ENCODE measurements at regions not wholly inside any gene's neighbourhood (a gene's known extent, or its start where the extent isn't known, plus 50 kb on each side); places are given as distances from the start of the nearest gene placed in this dataset.
"Not testable (repeated sequence)": the region's sequence is repeated elsewhere in the genome, so short reads cannot be mapped to it uniquely, and the experiment has no call there.

GRCh38 chr5:36744773-36745589 is 131.6 kb upstream of the NIPBL start:
- Histone ChIP-seq H3K27me3 (no peaks in the 10 kb centered on the region), H3K4me3 (peak overlapping the region; percentile 52 to 83 (median 70)), H3K4me1 (peaks cover 0 to 4% of the 10 kb centered on the region in 2 donors), H3K9me3 (no peaks in the 10 kb centered on the region), H3K36me3 (no peaks in the 10 kb centered on the region), H3K27ac (peak overlapping the region; percentile 89 to 90)
- TF ChIP-seq POLR2AphosphoS5 (IDR thresholded peaks at IDR 0.05): peak in 2 of 3 donors; percentile 58 to 70
- no peak for TF ChIP-seq CTCF (IDR thresholded peaks at IDR 0.05)
- TF ChIP-seq POLR2A (IDR thresholded peaks at IDR 0.05): no peak
- intact Hi-C loops (cut with DNase I; ENCODE audit: low total_unique reads): no loop called here
- DNase-seq (ENCODE audit: low spot score in 2 of 2): peak; percentile 92 to 96

GRCh38 chr5:36747794-36748193 is 128.8 kb upstream of the NIPBL start:
- H3K4me1 ChIP-seq; H3K36me3 ChIP-seq; H3K4me3 ChIP-seq; H3K9me3 ChIP-seq; intact Hi-C loops (cut with DNase I; ENCODE audit: low total_unique reads); H3K27me3 ChIP-seq; H3K27ac ChIP-seq; DNase-seq (ENCODE audit: low spot score in 2 of 2): not testable (repeated sequence)

- H3K27ac ChIP-seq: no peak overlapping the region
- no peaks in the 10 kb centered on the region for H3K36me3 ChIP-seq
- TF ChIP-seq CTCF (IDR thresholded peaks at IDR 0.05): no peak
- TF ChIP-seq POLR2A (IDR thresholded peaks at IDR 0.05): no peak
- TF ChIP-seq POLR2AphosphoS5 (IDR thresholded peaks at IDR 0.05): no peak
- H3K4me1 ChIP-seq: no peaks in the 10 kb centered on the region
- no peaks in the 10 kb centered on the region for H3K27me3 ChIP-seq
- no peak for DNase-seq (ENCODE audit: low spot score in 2 of 2)
- intact Hi-C loops (cut with DNase I; ENCODE audit: low total_unique reads): no loop called here
- no peaks in the 10 kb centered on the region for H3K9me3 ChIP-seq
- H3K4me3 ChIP-seq: no peak overlapping the region
Measured at GRCh38 chr5:36751886-36752285, 124.7 kb upstream of the NIPBL start.

DNA sequence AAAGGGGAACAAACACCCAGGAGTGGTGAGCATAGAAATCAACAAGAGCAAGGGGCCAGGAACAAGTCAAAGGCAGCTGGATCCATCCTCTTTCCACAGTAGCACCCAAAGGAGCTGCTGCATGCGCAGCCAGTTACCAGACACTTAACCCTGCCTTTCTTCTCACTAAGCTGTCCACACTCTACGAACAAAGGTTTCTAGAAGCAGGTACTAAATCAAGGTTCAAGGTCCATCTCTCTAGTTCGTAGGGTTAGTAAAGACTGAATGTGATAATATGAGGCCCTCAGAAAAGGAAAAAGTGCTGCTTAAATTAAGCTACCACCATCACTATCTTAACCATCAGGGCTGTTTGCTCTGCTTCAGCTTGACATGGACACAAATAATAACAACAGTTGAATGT is 121.2 kb upstream of the NIPBL start:
- H3K27me3 ChIP-seq: no peaks in the 10 kb centered on the region
- no peak for DNase-seq (ENCODE audit: low spot score in 2 of 2)
- no peaks in the 10 kb centered on the region for H3K9me3 ChIP-seq
- H3K4me3 ChIP-seq: no peak overlapping the region
- H3K4me1 ChIP-seq: no peaks in the 10 kb centered on the region
- H3K36me3 ChIP-seq: no peaks in the 10 kb centered on the region
- H3K27ac ChIP-seq: no peak overlapping the region
- TF ChIP-seq CTCF (IDR thresholded peaks at IDR 0.05): no peak
- TF ChIP-seq POLR2AphosphoS5 (IDR thresholded peaks at IDR 0.05): no peak
- no peak for TF ChIP-seq POLR2A (IDR thresholded peaks at IDR 0.05)
- intact Hi-C loops (cut with DNase I; ENCODE audit: low total_unique reads): no loop called here

- intact Hi-C loops (cut with DNase I; ENCODE audit: low total_unique reads): no loop called here
- no peaks in the 10 kb centered on the region for H3K36me3 ChIP-seq
- no peaks in the 10 kb centered on the region for H3K9me3 ChIP-seq
- no peak overlapping the region for H3K4me3 ChIP-seq
- H3K4me1 ChIP-seq: no peaks in the 10 kb centered on the region
- DNase-seq (ENCODE audit: low spot score in 2 of 2): no peak
- no peak overlapping the region for H3K27ac ChIP-seq
- no peaks in the 10 kb centered on the region for H3K27me3 ChIP-seq
- TF ChIP-seq POLR2AphosphoS5 (IDR thresholded peaks at IDR 0.05): no peak
- TF ChIP-seq POLR2A (IDR thresholded peaks at IDR 0.05): no peak
Measured at GRCh38 chr5:36755920-36756488, 120.6 kb upstream of the NIPBL start.

GRCh38 chr5:36756848-36757247 is 119.7 kb upstream of the NIPBL start:
- H3K4me3 ChIP-seq: no peak overlapping the region
- H3K36me3 ChIP-seq: no peaks in the 10 kb centered on the region
- no peaks in the 10 kb centered on the region for H3K9me3 ChIP-seq
- DNase-seq (ENCODE audit: low spot score in 2 of 2): no peak
- H3K4me1 ChIP-seq: no peaks in the 10 kb centered on the region
- intact Hi-C loops (cut with DNase I; ENCODE audit: low total_unique reads): no loop called here
- TF ChIP-seq POLR2AphosphoS5 (IDR thresholded peaks at IDR 0.05) (no peak), POLR2A (IDR thresholded peaks at IDR 0.05) (no peak), CTCF (IDR thresholded peaks at IDR 0.05) (no peak)
- no peaks in the 10 kb centered on the region for H3K27me3 ChIP-seq
- H3K27ac ChIP-seq: no peak overlapping the region

Measured in breast epithelium (tissue), 4 donors.